CD4-positive, alpha-beta T cell treated with Interleukin-4 for 4 hours (primary cell): ENCODE measurements at regions not wholly inside any gene's neighbourhood (a gene's known extent, or its start where the extent isn't known, plus 50 kb on each side); places are given as distances from the start of the nearest gene placed in this dataset.
"Not testable (repeated sequence)": the region's sequence is repeated elsewhere in the genome, so short reads cannot be mapped to it uniquely, and the experiment has no call there.

Source experiments
- DNase-seq: peaks from one replicate; pipeline ENCODE4 v3.0.0-alpha.2; 2020

DNA sequence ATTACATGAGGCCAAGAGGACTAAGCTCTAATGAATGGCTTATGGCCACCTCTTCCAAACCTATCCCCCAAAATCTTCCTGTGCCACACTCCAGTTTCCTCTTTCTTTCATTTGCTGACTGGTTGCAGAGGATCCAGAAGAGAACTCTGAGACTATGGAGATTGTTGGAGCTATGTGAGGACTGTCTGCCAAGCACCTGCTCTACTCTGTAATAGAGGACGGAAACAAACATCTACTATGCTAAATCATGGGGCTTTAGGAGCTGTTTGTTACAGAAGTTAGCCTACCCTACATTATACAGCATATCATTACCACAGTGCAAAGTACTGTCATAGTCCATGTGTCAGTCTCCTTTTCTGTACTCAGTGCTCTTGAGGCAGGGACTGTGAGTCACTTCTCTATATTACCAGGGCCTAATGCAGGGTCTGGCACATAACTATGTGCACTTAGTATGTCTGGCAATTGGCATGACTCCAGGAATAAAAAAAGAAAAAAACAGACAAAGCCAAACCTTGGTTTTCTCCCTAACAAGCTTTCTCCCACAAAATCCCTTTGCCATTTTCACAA lies 95.1 kb downstream of the RPAP3 start:
- no peak for DNase-seq

DNA sequence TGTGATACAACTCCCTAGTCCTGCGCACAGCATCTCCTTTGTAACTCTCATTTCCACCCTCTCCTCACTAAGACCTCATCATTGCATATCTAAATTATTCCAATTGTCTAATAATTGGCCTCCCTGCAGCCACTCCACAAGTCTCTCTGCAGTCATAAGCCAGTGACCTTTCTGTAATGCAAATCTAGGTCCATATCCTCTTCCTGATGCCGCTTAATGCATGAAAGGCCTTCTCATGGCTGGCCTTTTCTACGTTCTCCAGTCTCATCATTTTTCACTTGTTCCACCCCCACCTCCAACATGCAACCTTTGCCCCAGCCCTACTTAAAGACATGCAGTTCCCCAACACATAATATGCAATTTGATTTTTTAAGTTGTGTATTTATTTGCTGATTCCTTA lies 96.0 kb downstream of the RPAP3 start:
- DNase-seq = no peak

DNA sequence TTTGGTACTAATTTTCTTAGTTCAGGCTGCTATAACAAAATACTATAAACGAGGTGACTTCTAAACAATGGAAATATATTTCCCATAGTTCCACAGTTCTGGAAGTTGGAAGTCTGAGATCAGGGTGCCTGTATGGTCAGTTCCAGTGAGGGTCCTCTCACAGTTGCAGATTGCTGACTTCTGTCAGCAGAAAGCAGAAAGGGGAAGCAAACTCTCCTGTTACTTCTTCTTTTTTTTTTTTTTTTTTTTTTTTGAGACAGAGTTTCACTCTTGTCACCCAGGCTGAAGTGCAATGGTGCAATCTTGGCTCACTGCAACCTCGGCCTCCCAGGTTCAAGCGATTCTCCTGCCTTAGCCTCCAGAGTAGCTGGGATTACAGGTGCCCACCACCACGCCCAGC lies 97.2 kb downstream of the RPAP3 start:
- not testable (repeated sequence) for DNase-seq

DNA sequence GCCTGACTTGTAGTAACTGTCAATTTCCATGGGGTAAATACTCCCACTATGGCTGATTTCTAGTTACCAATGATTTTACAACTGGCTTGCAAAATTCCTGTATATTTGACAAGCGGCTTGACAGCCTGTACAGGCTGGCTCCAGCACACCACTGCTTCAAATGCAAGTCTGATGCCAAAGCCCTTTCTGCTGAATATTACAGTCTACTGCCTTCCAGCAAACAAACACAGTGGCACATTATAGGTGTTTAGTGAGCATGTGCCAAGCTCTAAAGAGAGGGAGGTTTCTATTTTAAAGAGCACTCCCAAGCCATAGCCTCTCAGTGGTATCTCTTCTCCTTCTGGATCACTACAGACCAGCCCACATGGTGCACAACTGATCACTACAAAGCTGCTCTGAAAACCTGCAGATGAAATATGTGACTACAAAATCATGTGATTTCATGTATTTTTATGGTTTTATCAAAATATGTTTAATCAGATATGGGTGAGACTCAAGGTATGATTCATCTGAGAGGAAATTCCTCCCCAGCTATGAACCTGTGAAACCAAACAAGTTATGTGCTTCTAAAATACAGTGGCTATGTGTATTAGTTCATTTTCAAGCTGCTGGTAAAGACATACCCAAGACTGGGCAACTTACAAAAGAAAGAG lies 101.5 kb downstream of the RPAP3 start:
- no peak for DNase-seq

DNA sequence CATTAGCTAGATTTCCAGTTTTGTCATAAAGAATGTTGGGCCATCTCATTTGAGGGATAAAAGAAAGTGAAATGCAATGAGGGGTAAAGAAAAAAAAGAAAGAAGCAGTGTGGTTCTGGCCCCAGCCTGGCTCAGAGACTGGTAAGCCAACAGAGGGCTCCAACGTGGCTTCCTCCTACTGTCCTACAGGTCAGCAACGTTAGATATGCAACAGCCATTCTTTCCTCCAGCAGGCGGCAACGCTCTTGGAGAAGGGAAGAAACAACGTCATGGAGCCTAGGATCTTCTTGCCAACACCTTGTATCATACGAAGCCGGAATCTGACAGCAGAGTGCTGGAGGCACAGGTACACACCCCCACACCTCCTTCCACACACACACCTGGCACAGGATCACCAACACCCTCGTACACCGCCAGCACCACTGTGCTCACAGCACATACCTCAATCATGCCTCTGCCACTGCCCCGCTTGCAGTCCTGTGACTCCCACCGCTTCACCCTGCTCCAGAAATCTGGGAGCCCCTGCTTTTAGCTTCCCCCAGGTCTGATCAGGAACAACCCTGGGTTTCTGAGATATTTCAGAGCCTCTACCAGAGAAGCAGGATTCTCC lies 102.8 kb downstream of the RPAP3 start:
- no peak for DNase-seq

DNA sequence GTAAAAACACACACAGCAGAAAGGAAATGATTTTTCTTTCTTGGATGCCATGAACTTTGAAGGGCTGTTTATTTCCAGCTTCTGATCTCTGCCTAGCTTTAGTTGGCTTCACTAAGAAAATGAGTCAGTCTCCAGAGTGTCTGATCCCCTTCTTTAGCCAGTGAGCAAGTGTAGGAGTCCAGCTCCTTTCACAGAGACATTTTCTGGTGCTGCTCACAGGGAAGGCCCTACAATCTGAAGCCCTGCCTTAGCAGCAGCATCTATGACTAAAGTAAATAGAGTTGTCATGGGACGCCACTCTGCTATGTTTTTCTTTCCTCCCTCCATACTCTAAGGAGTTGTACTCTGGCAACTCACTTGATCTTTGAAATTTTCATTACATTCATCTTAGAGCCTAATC lies 103.5 kb downstream of the RPAP3 start:
- no peak for DNase-seq

DNA sequence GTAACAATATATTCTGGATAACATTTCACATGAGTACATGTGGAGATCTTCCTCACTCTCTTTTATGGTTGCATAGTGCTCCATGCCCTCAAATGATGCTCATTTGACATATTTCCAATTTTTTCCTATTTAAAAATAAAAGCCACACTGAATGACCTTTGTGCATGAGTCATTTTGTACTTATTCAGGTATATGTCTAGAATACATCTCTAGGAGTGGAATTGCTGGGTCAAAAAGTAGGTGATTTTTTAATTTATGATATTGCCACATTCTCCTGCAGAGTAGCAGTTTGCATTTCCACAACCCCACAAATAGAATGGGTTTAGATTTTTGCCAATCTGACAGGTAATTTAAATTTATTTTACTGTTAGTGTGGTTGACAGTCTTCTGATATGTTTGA lies 104.8 kb downstream of the RPAP3 start:
- no peak for DNase-seq

DNA sequence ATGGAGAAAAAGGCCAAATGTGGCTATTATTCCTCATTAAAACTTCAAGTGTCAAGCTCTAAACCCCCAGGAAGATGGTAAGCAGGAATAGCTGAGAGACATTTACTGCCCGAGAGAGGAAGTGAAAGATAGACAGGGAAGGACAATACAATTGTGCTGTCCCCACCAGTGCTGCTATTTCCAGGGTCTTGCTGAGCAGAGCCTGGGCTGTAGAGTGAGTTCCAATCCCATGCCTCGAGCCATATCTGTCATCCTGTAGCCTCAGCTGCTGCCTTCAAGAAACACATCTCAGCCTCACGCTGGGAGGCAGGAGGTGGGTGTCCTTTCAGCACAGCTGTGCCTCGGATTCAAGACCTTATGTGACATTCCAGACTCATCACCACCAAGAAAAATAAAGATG lies 114.0 kb downstream of the RPAP3 start:
- no peak for DNase-seq

DNA sequence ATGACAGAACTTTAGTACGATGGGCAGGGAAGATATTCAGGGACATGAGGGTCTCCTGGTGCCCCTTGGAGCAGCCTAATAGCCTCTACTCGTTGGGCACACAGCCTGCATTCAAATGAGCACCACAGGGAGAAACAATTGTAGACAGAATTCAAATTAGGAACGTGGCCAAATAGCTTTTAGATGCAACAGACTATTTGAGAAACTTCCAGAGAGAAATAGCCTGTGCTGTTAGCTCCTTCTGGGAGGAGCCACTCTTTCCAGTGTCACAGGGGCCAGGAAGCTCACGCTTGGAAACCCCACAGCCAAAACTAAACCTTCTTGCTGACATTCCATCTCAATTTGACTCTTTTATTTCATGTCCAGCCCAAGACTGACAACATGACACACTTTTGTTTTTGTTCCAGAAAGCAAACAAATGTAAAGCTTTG lies 114.5 kb downstream of the RPAP3 start:
- DNase-seq = no peak

DNA sequence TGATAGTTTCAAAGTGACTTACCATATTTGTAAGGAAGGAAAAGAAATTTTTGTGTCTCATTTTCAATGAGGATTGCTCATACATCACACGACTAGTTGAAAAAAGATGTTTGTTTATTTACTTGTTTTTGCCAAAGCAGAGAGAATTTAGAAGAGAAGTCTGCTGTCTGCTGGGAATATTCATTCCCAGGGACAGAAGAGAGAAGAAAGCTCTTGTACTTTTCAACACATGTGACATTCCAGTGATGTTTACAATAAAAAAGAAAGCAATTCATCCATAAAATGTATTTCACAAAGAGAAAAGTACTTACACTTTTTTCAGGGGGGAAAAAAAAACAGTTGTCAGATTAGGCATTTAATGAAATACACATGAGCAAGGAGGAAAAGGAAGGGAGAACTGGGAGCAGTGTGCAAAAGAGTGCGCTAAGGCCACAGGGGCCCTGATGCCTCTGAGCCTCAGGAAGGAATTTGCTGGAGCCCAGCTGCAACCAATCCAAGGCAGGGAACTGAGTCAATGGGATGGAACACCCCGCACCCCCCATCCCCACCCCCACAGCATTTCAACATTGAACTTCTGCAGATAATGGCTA lies 115.0 kb downstream of the RPAP3 start:
- DNase-seq = no peak

DNA sequence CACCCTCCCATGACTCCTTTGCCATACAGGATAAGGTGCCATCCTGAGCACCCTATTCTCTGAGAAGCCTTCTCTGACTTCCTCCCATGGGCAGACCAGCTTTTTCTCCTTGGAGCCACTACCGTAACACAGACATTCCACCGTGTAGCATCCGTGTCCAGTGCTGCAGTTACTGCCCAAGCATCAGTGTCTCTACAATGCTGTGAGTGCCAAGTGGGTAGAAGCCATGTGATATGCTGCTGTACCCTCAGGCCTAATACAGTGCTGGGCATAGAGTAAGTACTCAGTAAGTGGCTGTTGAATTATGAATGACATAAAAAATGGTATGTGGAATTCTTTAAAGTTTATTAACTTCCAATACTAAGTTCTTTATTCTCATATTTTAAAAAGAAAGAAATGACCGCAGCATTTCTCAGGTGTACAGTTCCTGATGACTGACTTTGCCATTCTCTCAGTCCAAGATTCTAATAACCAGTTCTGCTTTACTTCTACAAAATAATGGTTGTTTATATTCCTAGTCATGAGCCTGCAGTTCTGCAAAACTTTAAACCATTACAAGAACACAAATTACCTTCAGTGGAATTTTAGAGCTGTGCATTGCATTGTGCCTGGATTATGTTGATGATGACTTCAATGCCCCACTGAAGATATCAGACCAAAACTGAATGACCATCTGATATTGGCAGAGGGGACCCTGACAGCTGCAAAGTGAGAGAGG lies 118.7 kb downstream of the RPAP3 start:
- no peak for DNase-seq

DNA sequence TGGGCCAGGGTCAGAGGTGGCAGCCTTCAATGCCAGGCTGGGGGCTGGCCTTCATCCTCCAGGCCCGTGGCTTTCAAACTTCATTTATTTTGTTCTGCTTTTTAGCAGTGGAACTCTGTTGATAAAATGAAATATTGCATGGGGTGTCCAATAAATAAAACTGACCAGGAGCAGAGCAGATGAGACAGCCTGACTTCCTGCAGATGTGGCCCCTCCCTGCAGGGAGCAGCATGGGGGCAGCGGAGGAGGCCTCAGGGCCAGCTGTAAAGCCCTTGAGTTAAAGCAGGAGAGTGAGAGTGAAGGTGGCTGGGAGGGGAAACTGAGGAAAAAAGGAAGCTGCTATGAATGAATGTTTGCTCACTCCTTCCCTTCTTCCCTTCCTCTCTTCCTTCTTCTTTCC lies 120.3 kb downstream of the RPAP3 start:
- DNase-seq = no peak

DNA sequence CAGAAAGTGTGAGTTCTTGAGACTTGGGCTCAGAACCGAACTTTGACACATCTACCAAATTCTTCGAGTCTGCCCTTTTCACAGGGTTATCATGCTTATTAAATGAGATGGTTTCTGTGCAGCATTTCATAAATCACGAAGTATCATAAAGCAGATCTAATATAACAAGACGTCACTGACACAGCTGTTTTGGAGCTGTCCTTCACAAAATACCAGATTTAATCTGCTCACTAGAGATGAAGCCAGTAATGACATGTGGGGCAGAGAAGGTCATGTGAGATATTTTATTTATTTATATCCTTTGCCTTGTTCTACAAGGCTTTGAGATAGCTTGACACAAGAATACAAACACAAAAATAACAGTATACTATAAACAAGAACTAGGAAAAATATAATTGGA lies 127.0 kb downstream of the RPAP3 start:
- no peak for DNase-seq

DNA sequence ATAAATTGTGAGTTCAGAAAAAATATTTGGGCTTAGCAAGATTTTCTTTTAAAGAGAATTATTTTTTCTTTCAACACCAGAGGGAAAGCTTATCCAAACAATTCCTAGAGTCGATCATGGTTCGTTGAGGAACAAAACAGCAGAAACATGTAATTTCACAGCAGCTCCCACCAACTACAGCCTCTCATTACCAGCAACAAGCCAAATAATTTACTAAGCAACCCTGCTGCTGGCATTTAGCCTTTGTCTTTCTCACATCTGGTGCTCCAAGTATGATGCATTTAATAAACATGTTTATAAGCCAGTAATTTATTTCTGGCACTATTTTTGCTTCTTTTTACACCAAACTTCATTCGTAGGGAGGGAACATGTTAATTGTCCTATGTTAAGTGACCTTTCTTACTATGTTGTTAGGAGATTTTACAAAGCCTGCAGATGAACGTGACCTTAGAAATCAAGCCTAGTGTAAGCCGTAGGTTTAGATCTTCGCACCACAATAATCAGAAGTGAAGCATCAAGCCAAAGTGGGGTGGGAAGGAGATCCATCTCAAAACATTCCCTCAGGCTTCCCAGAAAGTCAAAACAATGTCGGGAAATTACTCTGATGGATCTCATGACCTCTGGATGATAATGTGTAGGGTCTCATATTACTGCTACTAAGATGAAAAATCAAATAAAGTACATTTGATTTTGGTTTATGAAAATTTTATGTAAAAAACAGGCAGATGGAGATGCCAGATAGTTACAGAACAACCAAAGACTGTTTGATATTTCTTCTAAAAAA lies 128.4 kb downstream of the RPAP3 start:
- no peak for DNase-seq

DNA sequence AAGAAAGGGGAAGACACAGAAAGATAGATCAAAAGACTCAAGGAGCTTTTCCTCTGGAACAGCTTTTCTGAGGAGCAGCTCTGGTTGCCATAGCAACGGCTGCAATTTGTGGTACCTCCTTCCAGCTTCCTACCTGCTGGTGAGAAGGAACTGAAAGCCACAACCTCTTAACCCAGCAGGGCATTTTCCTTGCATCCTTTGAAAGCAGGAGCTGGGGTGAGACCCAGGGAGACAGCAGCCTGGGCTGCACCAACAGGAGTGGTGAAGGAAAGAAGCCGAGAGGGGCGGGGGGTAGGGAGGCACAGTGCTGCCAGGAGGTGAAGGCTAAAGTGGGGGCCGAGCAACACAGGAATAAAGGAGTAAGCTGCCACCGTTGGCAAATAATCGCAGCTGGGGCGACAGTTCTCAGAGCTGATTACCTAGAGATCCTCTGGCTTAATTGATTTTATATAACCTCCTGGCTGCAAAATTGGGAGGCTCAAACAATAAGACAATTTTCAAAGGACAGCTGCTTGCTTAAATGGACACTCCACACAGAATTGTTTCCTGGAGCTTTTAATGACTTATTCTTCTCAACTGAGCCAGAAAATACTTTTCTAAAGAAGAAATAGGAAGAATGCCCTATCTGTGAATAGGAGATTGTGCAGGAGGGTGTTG lies 129.4 kb downstream of the RPAP3 start:
- DNase-seq = no peak

DNA sequence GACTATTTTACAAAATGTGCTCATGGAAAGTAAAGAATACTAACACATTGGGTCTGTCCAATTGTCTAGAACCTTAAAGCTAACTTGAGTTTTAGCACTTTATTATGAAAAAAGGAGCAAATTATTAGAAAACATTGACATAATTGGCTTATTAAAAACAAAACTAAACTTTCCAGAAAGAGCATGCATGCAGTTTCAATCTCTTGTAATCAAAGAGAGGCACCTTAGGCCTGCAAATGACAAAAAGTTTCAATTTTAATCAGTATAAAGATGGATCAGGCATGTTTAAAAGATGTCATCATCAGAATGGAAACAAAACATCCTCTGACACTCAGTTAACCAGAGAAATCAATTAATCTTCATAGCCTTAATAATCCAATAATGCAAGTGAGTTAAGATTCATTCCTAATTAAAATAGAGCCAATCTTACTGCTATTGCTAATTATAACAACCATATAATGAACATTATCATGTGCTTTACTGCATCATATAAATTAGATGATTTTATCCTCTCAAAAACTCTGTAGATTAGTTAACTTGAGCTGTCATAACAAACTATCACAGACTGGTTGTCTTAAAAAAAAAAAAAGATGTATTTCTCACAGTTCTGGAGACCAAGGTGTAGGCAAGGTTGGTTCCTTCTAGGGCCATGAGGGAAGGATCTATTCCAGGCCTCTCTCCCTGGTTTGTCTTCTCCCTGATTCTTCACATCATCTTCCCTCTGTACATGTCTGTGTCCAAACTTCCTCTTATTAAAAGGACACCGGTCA lies 131.4 kb downstream of the RPAP3 start:
- no peak for DNase-seq

DNA sequence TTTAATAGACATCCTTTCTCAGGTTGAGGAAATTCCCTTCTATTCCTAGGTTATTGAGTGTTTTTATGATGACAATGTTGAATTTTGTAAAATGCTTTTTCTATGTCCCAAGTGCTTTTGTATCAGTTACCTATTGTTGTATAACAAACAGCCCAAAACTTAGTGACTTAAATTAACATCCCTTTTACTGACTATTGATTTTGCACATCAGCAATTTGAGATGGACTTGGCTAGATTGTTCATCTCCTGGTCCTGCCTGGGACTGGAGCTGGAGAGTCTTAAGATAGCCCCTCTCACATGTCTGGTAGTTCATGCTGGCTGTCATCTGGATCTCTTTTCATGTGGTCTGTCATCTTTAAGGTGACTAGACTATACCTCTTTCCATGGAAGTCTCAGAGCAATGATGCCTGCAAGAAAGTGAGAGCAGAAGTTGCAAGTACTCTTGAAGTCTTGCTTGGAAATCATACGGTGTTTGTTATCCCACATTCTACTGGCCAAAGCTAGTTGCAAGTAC lies 132.6 kb downstream of the RPAP3 start:
- DNase-seq = no peak

DNA sequence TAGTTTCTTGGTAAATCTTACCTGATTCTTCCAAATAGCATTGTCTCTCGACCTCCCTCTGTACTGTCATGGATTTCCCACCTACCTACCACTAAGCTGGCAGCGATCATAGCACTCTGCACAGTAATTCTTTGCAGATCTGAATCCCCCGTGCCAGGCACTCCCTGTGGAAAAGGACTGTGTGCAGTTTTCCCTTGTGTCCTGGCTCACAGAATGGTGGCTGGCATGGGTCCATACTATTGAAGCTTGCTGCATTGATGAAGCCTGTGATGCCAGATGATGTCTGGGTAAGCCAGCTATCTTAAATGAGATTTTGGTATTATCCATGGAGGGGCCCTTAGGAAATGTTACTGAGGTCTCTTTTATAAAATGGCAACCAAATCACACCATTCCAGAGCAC lies 135.7 kb downstream of the RPAP3 start:
- DNase-seq = no peak

DNA sequence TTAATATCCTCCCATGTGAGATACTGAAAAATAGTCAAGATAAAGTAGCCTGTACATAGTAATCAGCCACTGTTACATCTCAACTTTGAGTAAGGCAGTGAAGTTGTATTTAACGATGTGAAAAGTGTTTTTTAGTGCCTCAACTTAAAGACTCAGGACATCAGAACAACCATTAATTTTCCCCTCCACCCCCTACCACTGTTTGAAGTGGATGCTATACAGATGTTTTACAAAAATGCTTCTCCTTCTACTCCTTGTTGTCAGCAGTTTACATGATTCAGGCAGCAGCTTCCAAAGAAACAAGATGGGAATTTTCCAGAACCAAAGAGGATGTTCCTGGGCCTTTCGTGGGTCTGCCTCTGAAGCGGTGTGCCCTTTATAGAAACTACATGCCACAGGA lies 143.6 kb downstream of the RPAP3 start:
- no peak for DNase-seq

DNA sequence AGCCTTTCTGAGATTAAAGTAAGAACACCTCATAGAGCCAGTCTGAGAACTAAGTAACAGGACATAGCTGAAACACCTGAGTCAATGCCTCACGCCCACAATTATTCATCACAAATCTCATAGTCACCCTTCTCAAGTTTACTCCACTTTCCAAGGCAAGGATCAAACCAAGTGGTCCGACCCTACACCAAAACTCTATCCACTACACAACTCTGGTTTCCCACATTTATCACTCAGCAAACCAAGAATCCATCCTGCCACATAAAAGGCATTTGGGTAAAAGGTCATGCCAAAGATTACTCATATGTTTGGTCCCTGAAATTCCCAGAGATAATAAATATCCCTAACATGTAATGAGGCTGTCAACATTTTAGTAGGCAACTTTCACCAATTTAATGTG lies 144.1 kb downstream of the RPAP3 start:
- DNase-seq = no peak

DNA sequence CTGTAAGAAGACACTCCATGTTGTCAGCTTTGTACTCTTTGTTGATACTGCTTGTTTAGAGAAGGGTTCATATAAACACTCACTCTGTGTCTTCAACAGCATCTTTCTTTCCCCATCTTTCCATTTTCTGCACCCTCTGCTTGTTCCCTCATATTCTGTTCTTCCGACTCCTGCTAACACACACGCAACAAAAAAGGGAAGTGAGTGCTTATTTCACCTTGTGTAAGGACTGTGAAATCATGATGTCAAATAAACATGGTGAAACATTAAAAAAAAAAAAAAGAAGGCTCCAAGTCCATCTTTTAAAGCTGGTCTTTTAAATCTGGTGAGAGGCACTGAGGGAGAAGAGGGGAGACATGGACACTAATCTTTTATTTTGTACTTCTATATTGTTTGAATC lies 145.4 kb downstream of the RPAP3 start:
- DNase-seq = no peak
